GM18867 (cell line): ENCODE measurements at regions not wholly inside any gene's neighbourhood (a gene's known extent, or its start where the extent isn't known, plus 50 kb on each side); places are given as distances from the start of the nearest gene placed in this dataset.
"Not testable (repeated sequence)": the region's sequence is repeated elsewhere in the genome, so short reads cannot be mapped to it uniquely, and the experiment has no call there.

Experiments
- ATAC-seq: cut with Tn5 transposase; IDR thresholded peaks from one replicate; pipeline ENCODE4 v1.9.1; 2021; ENCODE audit warnings: mild to moderate bottlenecking, moderate library complexity; ENCODE audit not compliant: unreplicated experiment

GRCh38 chr10:53543410-53543809 lies 770.8 kb upstream of the MBL2 start:
- ATAC-seq, result no peak

- no peak for ATAC-seq
Observed at GRCh38 chr10:53537508-53537907, 764.9 kb upstream of the MBL2 start.

GRCh38 chr10:53536322-53536721 lies 763.7 kb upstream of the MBL2 start:
- no peak for ATAC-seq

- ATAC-seq, result no peak
Observed at GRCh38 chr10:53534428-53534827, 761.8 kb upstream of the MBL2 start.

GRCh38 chr10:53528974-53529373 lies 756.4 kb upstream of the MBL2 start:
- no peak for ATAC-seq

- no peak for ATAC-seq
Observed at GRCh38 chr10:53521046-53521445, 748.5 kb upstream of the MBL2 start.

GRCh38 chr10:53508197-53508596 lies 735.6 kb upstream of the MBL2 start:
- no peak for ATAC-seq

- not testable (repeated sequence) for ATAC-seq
Observed at GRCh38 chr10:53504492-53504891, 731.9 kb upstream of the MBL2 start.

- no peak for ATAC-seq
Observed at GRCh38 chr10:53491774-53492173, 719.2 kb upstream of the MBL2 start.

- ATAC-seq, result no peak
Observed at GRCh38 chr10:53490553-53490952, 718.0 kb upstream of the MBL2 start.

- no peak for ATAC-seq
Observed at GRCh38 chr10:53489335-53490182, 717.0 kb upstream of the MBL2 start.

GRCh38 chr10:53487019-53487983 lies 714.7 kb upstream of the MBL2 start:
- ATAC-seq, result no peak

- not testable (repeated sequence) for ATAC-seq
Observed at GRCh38 chr10:53485422-53485821, 712.8 kb upstream of the MBL2 start.

GRCh38 chr10:53479365-53479764 lies 706.8 kb upstream of the MBL2 start:
- no peak for ATAC-seq

GRCh38 chr10:53477313-53477675 lies 704.7 kb upstream of the MBL2 start:
- no peak for ATAC-seq

GRCh38 chr10:53476650-53477312 lies 704.2 kb upstream of the MBL2 start:
- ATAC-seq, result no peak

- ATAC-seq, result no peak
Observed at GRCh38 chr10:53469383-53469782, 696.8 kb upstream of the MBL2 start.

GRCh38 chr10:53463539-53463938 lies 691.0 kb upstream of the MBL2 start:
- ATAC-seq, result no peak

GRCh38 chr10:53458007-53458406 lies 685.4 kb upstream of the MBL2 start:
- no peak for ATAC-seq

GRCh38 chr10:53453196-53453595 lies 680.6 kb upstream of the MBL2 start:
- ATAC-seq, result no peak

GRCh38 chr10:53447576-53447975 lies 675.0 kb upstream of the MBL2 start:
- no peak for ATAC-seq
